ENCODE measurements at regions not wholly inside any gene's neighbourhood (a gene's known extent, or its start where the extent isn't known, plus 50 kb on each side); places are given as distances from the start of the nearest gene placed in this dataset.

DNA sequence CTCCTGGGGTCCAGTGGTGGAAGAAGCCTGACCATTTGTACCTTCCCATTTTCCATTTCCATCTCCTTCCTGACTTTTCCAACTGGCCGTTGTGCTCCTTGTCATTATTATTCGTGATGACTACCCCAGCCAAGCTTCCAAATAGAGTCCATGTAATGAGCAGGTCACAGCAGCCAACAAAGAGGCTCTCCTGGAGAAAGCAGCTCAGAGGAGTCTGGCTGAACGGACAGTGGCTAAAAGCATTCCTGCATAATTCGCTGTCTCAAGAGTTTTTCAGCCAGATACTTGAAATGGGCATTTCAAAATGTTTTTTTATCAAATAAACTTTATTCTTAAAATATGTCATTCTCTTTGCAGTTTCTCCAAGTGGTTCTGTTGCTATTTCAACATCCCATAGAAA, 458.6 kb downstream of the INHBA start:
- TF ChIP-seq, protein P1, sequence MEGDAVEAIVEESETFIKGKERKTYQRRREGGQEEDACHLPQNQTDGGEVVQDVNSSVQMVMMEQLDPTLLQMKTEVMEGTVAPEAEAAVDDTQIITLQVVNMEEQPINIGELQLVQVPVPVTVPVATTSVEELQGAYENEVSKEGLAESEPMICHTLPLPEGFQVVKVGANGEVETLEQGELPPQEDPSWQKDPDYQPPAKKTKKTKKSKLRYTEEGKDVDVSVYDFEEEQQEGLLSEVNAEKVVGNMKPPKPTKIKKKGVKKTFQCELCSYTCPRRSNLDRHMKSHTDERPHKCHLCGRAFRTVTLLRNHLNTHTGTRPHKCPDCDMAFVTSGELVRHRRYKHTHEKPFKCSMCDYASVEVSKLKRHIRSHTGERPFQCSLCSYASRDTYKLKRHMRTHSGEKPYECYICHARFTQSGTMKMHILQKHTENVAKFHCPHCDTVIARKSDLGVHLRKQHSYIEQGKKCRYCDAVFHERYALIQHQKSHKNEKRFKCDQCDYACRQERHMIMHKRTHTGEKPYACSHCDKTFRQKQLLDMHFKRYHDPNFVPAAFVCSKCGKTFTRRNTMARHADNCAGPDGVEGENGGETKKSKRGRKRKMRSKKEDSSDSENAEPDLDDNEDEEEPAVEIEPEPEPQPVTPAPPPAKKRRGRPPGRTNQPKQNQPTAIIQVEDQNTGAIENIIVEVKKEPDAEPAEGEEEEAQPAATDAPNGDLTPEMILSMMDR (conservative IDR thresholded peaks at IDR 0.05; ENCODE audit: low read depth), result no peak
- DNase-seq (ENCODE audit: low spot score), result no peak
- POLR2A ChIA-PET (ENCODE audit: low non-redundant PET), result no interaction called here
- no peak overlapping the region for H3K27ac ChIP-seq
- CTCF ChIA-PET, result interaction anchor here (0.6 kb wide), 1 partner anchor 209 kb away, joined by 4 read pairs; no protein-coding TSS in a partner anchor

DNA sequence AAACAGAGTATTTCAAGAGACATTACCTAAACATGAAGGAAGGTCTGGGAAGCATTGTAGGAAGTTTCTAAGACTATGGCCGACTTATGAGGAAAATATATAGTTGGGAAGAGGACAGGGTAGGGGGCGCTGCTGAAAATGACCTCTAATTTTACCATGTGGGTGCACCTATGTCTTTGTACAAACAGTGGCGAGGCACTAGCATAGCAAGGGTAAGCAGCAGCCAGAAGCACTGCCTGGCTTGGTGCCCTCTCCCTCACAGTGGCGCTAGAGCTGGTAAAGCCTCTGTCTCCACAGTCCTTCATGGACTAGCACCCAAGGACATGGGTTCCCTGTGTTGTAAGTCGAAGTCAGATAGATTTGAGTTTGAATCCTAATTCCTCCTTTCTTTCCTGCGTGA, 461.2 kb downstream of the INHBA start:
- TF ChIP-seq, protein P1 (conservative IDR thresholded peaks at IDR 0.05; ENCODE audit: low read depth), result no peak
- ChIA-PET POLR2A (ENCODE audit: low non-redundant PET) (no interaction called here), CTCF (interaction anchor here (0.5 kb wide), 1 partner anchor 374 kb away, joined by 3 read pairs; no protein-coding TSS in a partner anchor)
- no peak overlapping the region for H3K27ac ChIP-seq
- DNase-seq (ENCODE audit: low spot score), result no peak

DNA sequence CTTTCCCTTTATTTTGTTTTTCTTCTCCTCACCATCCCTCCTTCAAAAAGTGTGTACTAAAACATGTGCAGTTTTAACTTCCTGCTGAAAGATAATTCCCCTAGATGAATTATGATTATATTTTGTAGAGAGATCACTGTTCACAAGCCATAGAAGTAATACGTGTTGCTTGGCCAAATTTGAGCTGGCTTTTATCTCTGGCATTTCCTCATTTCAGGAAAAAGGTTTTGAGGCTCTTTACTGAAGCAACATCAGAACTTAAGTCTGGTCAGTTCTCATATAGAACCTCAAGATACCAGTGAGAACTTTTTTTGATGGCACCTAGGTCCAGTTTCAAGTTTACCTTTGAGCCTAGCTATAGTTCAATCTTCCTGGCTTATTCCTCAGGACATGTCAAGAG, 463.3 kb downstream of the INHBA start:
- no peak overlapping the region for H3K27ac ChIP-seq
- TF ChIP-seq, protein P1 (conservative IDR thresholded peaks at IDR 0.05; ENCODE audit: low read depth), result no peak
- POLR2A ChIA-PET (ENCODE audit: low non-redundant PET), result no interaction called here
- no peak for DNase-seq (ENCODE audit: low spot score)
- CTCF ChIA-PET, result no interaction called here

DNA sequence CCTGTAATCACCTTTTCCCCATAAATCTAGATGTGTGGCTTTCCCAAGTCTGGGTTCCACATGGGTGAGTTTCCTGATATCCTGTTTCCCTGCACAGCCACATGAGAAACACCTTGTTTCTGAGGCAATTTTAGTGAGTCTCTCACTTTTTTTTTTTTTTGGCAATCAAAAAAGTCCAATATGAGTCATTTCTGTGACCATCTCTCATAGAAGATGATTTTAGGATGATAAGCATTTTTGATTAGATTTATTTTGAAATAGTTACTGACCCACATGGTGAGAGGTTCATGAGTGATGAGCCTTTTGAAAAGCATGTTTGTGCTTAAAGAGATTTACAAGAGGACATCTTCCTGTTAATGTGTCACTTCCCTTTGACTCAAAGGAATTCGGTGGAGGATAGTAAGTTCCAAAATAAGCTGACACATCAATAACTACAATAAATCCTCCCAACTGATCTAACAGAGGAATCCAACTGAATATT, 464.0 kb downstream of the INHBA start:
- CTCF ChIA-PET, result interaction anchor here (0.6 kb wide), 1 partner anchor 270 kb away, joined by 4 read pairs; no protein-coding TSS in a partner anchor
- POLR2A ChIA-PET (ENCODE audit: low non-redundant PET), result no interaction called here
- TF ChIP-seq, protein P1 (conservative IDR thresholded peaks at IDR 0.05; ENCODE audit: low read depth), result no peak
- peak; percentile 36 for DNase-seq (ENCODE audit: low spot score)
- no peak overlapping the region for H3K27ac ChIP-seq

DNA sequence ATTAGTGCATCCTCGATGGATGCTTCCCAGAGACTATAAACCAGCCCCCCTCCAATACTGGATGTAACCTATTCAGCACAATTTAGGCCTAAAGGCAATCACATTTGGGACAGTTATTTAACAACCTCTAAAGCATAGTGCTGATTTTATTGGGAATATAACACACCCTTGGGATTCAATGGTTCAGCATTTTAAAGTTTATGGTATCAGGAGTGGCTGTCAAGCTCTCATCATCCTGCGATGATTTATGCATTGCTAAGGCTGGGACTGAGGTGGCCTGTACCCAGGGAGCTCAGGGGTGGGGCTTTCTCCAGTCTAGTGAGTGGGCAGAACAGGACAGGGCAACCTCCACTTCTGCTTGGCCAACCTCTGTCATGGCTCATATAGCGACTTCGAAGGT, 464.9 kb downstream of the INHBA start:
- H3K27ac ChIP-seq, result no peak overlapping the region
- CTCF ChIA-PET, result interaction anchor here (0.6 kb wide), 1 partner anchor 271 kb away, joined by 4 read pairs; no protein-coding TSS in a partner anchor
- no peak for DNase-seq (ENCODE audit: low spot score)
- TF ChIP-seq, protein P1 (conservative IDR thresholded peaks at IDR 0.05; ENCODE audit: low read depth), result no peak
- POLR2A ChIA-PET (ENCODE audit: low non-redundant PET), result no interaction called here

DNA sequence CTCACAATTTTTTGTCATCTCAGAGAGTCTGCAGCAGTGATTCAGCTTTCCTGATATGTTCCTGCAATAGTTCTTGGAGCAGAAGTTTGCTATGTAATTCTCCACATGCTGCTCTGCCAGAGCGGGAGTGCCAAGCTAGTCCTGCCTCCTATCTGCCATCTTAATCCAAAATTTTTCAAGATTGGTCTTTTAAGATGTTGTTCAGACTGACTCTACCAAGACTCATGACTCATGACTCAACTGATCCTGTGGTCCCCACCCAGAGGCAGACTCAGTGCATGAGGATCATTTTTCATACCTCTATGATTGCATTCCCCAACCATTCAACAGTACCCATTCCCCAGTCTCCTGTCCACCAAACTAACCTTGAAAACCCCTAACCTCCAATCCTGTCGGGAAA, 470.8 kb downstream of the INHBA start:
- TF ChIP-seq, protein P1 (conservative IDR thresholded peaks at IDR 0.05; ENCODE audit: low read depth), result no peak
- POLR2A ChIA-PET (ENCODE audit: low non-redundant PET), result no interaction called here
- DNase-seq (ENCODE audit: low spot score), result no peak
- CTCF ChIA-PET, result no interaction called here
- no peak overlapping the region for H3K27ac ChIP-seq
